Middle frontal gyrus (tissue), 1 donor: ENCODE measurements at regions not wholly inside any gene's neighbourhood (a gene's known extent, or its start where the extent isn't known, plus 50 kb on each side); places are given as distances from the start of the nearest gene placed in this dataset.

ENCODE experiments used
- DNase-seq: peaks from one replicate; pipeline ENCODE4 v3.0.0-alpha.2; 2015; ENCODE audit warnings: low spot score; ENCODE audit errors: extremely low spot score

DNA sequence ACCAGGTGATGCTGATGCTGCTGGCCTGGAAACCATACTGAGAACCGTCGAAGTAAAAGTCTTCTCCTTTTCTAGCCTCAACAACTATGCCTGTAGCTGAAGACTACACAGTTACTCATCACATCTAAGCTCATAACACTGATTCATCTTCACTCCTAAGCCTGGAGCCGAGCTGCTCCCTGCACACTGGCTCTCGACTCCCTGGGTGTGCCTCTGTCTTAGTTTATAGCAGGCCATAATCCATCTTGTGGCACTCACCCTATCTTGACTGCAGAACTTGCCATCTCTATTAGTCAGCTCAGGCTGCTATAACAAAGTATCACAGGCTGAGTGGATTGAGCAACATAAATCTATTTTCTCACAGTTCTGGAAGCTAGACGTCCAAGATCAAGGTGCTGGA is 191.0 kb downstream of the UNC5CL start:
- DNase-seq, result no peak

GRCh38 chr6:40845553-40845952 is 193.5 kb downstream of the UNC5CL start:
- no peak for DNase-seq

- no peak for DNase-seq
Measured at GRCh38 chr6:40844246-40844645, 194.8 kb downstream of the UNC5CL start.

DNA sequence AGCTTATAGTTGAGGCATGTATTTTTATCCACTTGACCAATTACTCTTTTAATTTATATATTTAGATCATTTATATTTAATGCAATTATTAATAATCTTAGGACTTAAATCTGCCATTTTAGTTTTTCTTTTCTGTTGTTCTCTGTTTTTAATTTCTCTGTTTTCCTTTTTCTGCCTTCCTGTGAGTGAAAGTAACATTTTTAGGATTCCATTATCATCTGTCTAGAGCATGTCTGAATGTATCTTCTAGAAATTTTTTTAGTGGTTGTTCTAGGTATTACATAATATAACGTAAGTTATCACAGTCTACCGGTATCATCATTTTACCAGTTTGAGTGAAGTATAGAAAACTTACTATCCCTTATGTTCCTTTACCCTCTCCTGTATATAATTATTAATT is 197.3 kb downstream of the UNC5CL start:
- no peak for DNase-seq

GRCh38 chr6:40832691-40833090 is 206.3 kb downstream of the UNC5CL start:
- DNase-seq, result no peak

DNA sequence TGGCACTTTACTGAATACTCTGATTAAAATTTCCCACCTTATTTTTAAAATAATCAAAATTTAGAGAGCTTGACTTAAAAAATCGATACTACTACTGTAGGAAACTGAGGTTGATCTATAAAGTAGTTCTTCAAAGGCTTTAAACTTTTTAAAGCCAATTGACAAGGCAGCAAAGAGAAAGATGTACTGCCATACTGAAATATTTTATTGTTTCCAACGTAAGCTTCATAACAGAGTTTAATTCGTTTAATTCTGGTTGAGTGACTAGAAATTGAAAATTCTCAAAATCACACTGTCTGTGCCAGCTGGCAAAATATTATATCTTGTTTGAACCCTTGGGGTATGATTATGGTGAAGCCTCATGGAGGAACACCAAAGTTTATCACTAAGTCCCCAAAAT is 207.6 kb downstream of the UNC5CL start:
- DNase-seq, result no peak

GRCh38 chr6:40825102-40825501 is 213.9 kb downstream of the UNC5CL start:
- no peak for DNase-seq

DNA sequence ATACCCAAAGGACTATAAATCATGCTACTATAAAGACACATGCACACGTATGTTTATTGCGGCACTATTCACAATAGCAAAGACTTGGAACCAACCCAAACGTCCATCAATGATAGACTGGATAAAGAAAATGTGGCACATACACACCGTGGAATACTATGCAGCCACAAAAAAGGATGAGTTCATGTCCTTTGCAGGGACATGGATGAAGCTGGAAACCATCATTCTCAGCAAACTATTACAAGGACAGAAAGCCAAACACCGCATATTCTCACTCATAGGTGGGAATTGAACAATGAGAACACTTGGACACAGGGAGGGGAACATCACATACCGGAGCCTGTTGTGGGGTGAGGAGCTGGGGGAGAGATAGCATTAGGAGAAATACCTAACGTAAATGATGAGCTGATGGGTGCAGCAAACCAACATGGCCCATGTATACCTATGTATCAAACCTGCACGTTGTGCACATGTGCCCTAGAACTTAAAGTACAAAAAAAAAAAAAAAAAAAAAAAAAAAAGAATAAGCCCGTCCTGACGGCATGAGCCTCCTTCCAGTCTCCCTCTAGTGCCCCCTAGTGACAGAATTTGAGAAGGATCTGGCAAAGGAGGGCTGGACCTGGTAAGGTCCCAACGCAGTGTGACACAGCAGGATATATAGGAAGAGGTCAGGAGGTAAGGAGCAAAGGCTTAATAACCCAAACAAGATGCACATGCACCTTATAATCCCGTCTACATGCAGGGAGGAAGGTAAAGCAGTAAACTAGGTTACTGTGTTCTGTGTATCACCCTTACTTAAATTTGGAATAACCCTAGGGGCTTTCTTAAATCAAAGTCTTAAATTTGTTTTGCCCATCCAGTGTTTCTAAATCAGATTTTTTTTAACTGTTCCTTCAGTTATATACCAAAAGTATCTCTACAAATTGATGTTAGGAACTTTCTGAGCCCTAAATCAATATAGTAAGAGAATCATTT is 214.8 kb downstream of the UNC5CL start:
- DNase-seq, result peak; percentile 20

GRCh38 chr6:40822619-40823018 is 216.4 kb downstream of the UNC5CL start:
- DNase-seq, result no peak

DNA sequence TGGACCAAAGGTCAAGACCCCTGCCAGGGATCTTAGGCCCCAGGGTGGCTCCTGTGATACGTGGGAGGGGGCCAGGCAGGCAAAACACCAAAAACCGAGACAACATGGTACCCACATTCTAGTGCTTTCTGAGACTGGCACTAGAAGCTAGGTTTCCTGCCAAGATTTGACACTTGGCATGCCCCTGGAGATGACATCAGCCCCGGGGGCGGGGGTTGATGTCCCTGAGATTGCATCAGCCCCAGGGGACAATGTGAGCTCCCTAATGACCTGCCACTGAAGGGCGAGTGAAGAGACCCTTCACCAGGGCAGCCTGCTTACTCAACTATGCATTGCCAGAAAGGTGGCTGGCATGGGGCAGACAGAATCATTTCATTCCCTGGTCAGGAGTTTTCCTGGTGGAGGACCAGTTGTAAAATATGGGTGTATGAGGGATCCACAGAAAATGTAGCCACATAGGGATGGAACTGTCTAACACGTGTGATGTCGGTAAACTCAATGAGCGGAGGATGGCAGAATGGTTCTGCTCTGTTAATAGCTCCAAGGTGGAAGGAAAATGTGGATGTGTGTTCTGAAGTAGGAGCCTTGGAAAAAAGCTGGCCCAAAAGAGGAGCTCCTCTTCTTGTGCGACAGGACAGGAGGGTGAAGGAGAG is 219.7 kb downstream of the UNC5CL start:
- DNase-seq, result no peak

DNA sequence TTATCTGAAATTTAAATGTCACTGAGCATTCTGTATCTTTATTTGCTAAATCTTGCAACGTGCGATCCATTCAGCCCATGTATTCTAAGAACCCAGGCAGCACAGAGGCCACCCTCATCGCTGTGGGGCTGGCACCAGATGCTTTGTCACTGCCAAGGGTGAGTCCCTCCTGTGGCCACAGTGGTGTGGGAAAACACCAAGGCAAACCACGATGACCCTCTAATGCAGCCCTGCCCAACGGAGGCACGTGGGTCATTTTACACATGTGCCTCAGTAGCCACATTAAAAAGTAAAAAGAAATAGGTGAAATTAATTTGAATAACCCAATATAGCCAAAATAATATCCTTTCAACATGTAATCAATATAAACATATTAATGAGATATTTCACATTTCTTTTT is 221.7 kb downstream of the UNC5CL start:
- DNase-seq, result no peak

GRCh38 chr6:40816601-40817000 is 222.4 kb downstream of the UNC5CL start:
- no peak for DNase-seq

- no peak for DNase-seq
Measured at GRCh38 chr6:40815731-40816130, 223.3 kb downstream of the UNC5CL start.

- DNase-seq, result no peak
Measured at GRCh38 chr6:40810171-40810570, 223.0 kb upstream of the LRFN2 start.

- DNase-seq, result no peak
Measured at GRCh38 chr6:40809627-40810026, 222.5 kb upstream of the LRFN2 start.

DNA sequence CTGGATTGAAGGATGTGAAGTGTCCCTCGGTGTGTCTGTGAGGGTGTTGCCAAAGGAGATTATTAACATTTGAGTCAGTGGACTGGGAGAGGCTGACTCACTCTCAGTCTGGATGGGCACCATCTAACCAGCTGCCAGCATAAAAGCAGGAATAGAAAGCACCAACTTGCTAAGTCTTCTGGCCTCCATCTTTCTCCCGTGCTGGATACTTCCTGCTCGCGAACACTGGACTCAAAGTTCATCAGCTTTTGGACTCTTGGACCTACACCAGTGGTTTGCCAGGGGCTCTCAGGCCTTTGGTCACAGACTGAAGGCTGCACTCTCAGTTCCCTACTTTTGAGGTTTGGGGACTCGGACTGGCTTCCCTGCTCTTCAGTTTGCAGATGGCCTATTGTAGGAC is 220.3 kb upstream of the LRFN2 start:
- DNase-seq, result no peak

DNA sequence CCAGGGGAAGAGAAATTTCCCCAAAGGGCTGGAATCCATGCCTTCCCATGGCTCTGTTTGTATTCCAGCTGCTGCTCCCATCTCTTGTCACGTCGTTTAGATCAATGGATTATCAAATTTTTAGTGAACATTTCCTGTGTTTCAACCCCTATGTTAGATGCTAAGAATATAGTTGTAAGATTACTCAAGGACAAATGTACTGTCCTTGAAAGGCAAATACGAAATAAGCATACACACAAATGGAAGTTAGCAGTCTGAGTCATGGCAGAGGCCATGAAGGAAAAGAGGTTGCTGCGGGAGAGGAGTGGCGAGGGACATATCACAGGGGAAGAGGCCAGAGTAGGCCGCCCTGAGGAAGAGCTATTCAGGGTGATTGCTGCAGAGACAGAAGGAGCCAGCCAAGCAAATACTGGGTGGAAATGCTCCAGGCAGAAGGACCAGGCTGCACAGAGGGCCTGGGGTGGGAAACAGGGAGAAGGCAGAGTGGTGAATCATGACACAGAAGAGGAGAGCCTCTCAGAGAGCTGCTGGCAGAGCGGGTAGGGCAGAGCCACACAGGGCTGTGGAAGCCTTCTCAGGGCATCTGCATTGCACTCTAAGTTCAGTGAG is 219.2 kb upstream of the LRFN2 start:
- no peak for DNase-seq

GRCh38 chr6:40805336-40805735 is 218.2 kb upstream of the LRFN2 start:
- DNase-seq, result no peak

DNA sequence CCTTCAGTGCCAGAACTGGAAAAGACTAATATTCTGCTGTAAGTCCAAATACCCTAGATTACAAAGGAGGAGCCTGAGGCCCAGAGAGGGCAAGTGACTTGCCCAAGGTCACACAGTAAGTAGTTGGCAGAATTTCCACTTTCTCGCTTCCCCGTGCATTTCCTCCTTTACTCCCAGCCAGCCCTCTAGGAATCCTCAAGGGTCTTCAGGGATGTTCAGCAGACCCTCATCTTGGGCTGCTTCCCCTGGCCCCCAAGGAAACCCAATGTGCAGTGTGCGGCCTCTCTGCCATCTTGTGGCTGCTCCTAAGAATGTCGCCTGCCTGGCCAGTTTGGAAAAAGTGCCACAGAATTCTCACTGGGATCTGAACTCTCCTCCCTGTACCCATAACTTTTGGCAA is 217.7 kb upstream of the LRFN2 start:
- no peak for DNase-seq

DNA sequence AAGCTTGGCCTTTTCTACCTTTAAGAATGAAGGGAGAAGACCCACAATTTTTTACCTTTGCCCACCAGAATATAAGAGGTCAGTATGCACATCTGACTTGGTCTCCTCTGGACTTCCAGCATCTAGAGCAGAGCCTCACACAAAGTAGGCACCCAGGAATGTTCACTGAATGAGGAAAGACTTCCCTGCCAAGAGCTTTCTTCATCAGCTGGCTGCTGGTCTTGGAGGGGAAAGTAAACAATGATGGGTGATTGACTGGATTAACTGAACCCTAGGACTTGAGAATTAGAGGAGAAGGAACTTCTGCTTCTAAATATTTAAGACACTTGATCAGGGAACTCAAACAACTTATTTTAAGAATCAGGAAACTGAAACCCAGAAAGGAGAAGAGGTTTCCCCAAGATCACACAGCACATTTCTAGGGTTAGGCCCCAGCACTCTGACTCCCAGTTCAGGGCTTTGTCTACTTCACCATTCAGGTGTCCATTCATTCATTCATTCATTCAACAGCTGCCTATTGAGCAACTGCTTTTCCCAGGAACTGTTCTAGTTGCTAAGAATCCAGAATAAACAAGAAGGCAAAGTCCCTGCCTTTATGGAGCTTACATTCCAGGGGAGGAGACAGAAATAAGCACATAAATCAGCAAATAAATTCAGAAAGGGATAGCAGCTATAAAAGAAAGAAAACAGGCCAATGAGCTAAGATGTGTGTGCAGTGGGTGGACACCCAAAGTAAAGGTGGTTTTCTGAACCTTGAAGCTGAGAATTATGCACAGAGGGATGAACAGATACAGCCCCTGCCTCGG is 216.9 kb upstream of the LRFN2 start:
- no peak for DNase-seq

GRCh38 chr6:40802481-40802880 is 215.3 kb upstream of the LRFN2 start:
- DNase-seq, result no peak
